ENCODE measurements at regions not wholly inside any gene's neighbourhood (a gene's known extent, or its start where the extent isn't known, plus 50 kb on each side); places are given as distances from the start of the nearest gene placed in this dataset.

- Histone ChIP-seq H3K9me1 (ENCODE audit: insufficient read depth, low read length) (no peaks in the 10 kb centered on the region), H2BK20ac (ENCODE audit: low read depth, low read length) (no peak overlapping the region), H3K36me3 (ENCODE audit: control insufficient read depth, insufficient read depth, low read length) (no peaks in the 10 kb centered on the region), H3K23ac (ENCODE audit: low read depth, low read length) (no peak overlapping the region), H4K20me1 (ENCODE audit: insufficient read depth, low read length) (no peaks in the 10 kb centered on the region), H3K14ac (replicated peaks; ENCODE audit: low read depth, low read length) (no peak overlapping the region), H3K79me1 (ENCODE audit: low read depth in 1 of 2, low read length in 2 of 2) (no peaks in the 10 kb centered on the region), H3K4me3 (ENCODE audit: insufficient read depth, low read depth, low read length) (no peak overlapping the region), H3K9ac (ENCODE audit: low read depth, low read length) (no peak overlapping the region), H4K5ac (ENCODE audit: low read depth, low read length) (no peak overlapping the region), H3K4ac (ENCODE audit: low read depth, low read length) (no peak overlapping the region), H3K27me3 (ENCODE audit: control insufficient read depth, insufficient read depth, low read length) (no peaks in the 10 kb centered on the region), H4K91ac (ENCODE audit: insufficient read depth, low read depth, low read length) (no peak overlapping the region), H3K4me2 (ENCODE audit: low read depth, low read length) (no peak overlapping the region), H2BK15ac (ENCODE audit: low read depth, low read length) (no peak overlapping the region), H2AK9ac (replicated peaks; ENCODE audit: low read depth, low read length, poor library complexity) (no peak overlapping the region), H3K18ac (ENCODE audit: low read depth, low read length) (no peak overlapping the region), H2BK5ac (ENCODE audit: low read depth, low read length, poor library complexity, severe bottlenecking) (no peak overlapping the region), H3K4me1 (ENCODE audit: control insufficient read depth, insufficient read depth, low read length) (no peaks in the 10 kb centered on the region), H3K27ac (ENCODE audit: insufficient read depth, low read length) (no peak overlapping the region), H3K9me3 (ENCODE audit: control insufficient read depth, insufficient read depth, low read length) (peaks cover 29% of the 10 kb centered on the region), H2AFZ (replicated peaks; ENCODE audit: low read length, poor library complexity) (no peak overlapping the region), H4K8ac (ENCODE audit: low read depth in 2 of 2, low read length in 2 of 2) (no peak overlapping the region), H3K56ac (ENCODE audit: extremely low read depth, insufficient read depth, low read length) (no peak overlapping the region), H2BK120ac (ENCODE audit: low read depth, low read length) (no peak overlapping the region), H2AK5ac (ENCODE audit: low read depth, low read length) (no peak overlapping the region)
- intact Hi-C loops (cut with micrococcal nuclease) (loop anchor here (10.0 kb wide), 1 partner anchor 781 kb away; no protein-coding TSS in a partner anchor), dilution Hi-C loops (cut with HindIII; ENCODE audit: low sequenced_read_pairs, unreplicated experiment) (no loop called here), in situ Hi-C loops (cut with MboI; ENCODE audit: low sequenced_read_pairs) (no loop called here)
- ChIA-PET CTCF (no interaction called here), POLR2A (ENCODE audit: unreplicated experiment) (no interaction called here)
- no CpG with 5 or more reads among the region's 2 CpGs for WGBS, 2 experiments (ENCODE audit: extremely low coverage in 2 of 2, insufficient read length in 1 of 2)
- ATAC-seq (ENCODE audit: low read depth) (no peak), DNase-seq (no peak)
- no peak for TF ChIP-seq CEBPB (IDR thresholded peaks at IDR 0.05; ENCODE audit: low read depth, low read length)
- BruUV-seq (replicated peaks): no TSS peak
Observed at GRCh38 chr14:99095369-99095768, 176.6 kb downstream of the BCL11B start.

Measured in IMR-90 (cell line).